ENCODE measurements at regions not wholly inside any gene's neighbourhood (a gene's known extent, or its start where the extent isn't known, plus 50 kb on each side); places are given as distances from the start of the nearest gene placed in this dataset.

DNA sequence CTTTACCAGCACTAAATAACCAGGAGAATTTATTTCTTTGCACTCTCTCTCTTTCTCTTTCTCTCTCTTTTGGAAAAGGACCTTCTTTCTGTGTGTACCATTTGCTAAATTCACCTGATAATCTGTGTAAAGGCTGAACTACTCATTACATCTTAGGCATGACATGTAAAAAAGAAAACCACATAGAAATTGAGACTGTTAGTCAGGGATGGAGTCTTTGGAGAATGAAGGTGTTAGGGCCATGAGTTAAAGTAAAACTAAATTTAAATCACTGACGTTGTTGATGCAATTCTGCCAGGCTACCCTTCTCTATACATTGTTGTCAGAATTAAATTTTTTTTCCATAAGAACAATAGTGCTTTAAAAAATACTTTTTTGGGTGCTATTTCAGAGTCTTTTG, 263.3 kb downstream of the PTEN start:
- no peak for TF ChIP-seq GATA1 (IDR thresholded peaks at IDR 0.05; ENCODE audit: low read depth, low read length)
- TF ChIP-seq POLR2A (IDR thresholded peaks at IDR 0.05; ENCODE audit: low read length): no peak
- no peak for DNase-seq

DNA sequence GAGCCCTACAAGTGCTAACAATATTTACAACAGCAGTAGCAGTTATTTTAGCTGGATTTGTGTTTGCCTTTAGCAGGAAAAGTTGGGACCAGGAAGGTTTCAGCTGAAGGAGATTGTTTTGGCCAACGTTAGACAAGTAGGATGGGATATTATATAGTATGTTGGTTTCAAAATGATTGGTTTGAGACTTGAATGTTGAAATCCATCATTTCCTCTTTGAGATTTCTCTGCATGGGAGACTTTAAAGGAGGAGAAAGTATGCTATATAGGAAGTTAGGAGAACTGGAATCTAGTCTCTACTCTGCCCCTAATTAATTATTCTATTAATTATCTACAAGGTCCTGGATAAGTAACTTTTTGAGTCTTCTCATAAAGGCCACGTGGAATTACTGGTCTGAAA, 263.8 kb downstream of the PTEN start:
- TF ChIP-seq POLR2A (IDR thresholded peaks at IDR 0.05; ENCODE audit: low read length) (no peak), GATA1 (IDR thresholded peaks at IDR 0.05; ENCODE audit: low read depth, low read length) (no peak)
- no peak for DNase-seq

DNA sequence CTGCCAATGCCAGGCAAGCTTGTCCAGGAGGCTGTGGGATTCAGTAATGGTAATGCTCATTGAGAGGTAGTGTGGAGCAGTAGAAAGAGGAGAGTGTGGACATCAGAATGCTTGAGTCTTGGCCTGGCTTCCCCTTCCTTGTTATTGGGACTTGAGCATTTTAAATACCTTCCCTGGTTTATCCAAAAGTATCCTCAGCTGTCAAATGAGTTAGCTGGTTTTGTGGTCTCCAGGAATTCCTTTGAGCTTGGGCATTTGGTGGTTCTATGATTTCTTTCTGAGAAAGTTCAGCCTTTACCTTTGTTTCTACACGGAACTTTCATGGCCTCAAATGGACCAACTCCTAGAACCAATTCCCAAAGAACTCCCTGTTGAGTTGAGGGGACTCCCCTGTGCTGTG, 264.3 kb downstream of the PTEN start:
- DNase-seq: no peak
- TF ChIP-seq POLR2A (IDR thresholded peaks at IDR 0.05; ENCODE audit: low read length) (no peak), GATA1 (IDR thresholded peaks at IDR 0.05; ENCODE audit: low read depth, low read length) (no peak)

DNA sequence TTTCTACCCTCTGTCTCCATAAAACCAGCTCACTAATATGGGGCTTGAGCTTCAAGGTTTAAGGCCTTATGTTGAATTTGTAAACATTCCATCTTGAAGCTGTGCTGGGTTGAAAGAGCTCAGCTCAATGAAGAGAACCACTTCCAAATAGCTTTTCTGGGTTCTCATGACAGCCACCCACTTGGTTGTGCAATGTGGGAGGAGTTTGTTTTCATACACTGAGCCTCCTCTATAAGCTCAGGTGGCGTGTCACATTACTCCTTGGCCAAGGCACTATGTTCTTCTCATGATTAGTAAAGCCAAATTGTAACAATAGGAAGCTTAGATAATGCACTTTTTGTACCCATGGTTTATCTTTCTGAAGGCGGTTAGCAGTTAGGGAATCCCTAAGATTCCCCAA, 265.6 kb downstream of the PTEN start:
- no peak for TF ChIP-seq POLR2A (IDR thresholded peaks at IDR 0.05; ENCODE audit: low read length)
- no peak for TF ChIP-seq GATA1 (IDR thresholded peaks at IDR 0.05; ENCODE audit: low read depth, low read length)
- no peak for DNase-seq

DNA sequence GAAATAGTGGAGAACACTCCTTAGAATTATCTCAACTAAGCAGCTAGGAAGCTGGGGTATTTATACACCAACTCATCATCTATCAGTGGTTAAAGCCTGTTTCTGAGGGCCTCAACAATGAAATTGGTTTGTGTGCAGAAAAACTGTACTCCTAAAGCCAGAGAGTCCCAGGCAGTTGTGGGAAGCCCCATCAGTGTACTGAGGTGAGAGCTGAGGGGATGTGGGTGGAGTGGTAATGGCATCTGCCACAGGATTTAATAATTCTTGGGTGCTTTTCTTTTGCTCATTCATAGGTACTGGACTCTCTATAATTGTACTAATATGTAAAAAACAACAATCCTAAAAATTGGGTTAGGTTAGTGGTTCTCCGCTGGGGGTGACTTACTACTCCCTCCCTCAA, 267.5 kb downstream of the PTEN start:
- TF ChIP-seq POLR2A (IDR thresholded peaks at IDR 0.05; ENCODE audit: low read length): no peak
- no peak for TF ChIP-seq GATA1 (IDR thresholded peaks at IDR 0.05; ENCODE audit: low read depth, low read length)
- no peak for DNase-seq

DNA sequence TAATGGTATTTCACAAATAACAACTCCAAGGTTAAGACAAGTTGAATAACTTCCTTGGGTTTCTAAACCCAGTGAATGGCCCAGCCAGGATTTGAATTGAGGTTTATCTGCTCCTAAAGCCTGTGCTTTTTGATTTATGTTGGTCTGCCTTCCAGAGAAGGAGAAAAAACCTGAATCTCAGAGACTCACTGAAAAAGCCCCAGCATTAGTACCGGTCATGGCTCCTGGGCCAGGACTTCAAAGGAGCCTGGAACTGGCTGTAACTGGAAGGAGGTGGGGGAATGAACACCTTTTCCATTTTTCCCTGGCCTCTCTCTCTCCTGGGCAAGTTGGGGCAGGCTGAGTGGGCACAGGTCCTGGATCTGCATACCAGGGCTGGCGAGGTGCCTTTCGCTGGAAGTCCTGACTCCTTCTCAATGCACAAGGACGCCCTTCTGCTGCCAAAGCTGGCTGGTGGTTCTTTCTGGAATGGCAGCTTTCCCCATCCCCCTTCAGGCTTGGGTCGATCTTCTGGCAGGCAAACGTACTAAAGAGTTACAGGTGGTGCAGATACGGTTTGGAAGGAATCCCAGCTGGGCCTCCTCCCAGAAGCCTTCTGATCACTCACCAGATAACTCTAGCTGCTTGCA, 268.2 kb downstream of the PTEN start:
- TF ChIP-seq GATA1 (IDR thresholded peaks at IDR 0.05; ENCODE audit: low read depth, low read length) (no peak), POLR2A (IDR thresholded peaks at IDR 0.05; ENCODE audit: low read length) (no peak)
- no peak for DNase-seq

DNA sequence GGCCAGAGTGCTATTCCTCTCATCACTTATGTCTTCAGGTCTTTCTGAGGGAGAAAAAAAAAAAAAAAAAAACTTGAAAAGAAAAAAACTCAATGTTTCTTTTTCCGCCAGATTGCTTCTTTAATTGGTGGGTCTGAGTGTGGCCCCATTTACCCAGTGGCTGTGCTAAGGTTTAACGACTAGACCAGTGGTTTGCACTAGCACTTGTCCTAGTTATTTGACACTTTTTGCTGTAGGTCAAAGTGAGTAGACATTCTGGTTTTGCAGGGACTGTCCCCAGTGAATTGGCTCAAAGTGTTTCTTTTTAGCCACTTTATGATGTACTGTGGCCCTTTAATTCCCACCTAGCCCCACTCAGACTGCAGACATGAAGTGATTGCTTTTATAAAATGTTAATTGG, 273.3 kb downstream of the PTEN start:
- TF ChIP-seq GATA1 (IDR thresholded peaks at IDR 0.05; ENCODE audit: low read depth, low read length) (no peak), POLR2A (IDR thresholded peaks at IDR 0.05; ENCODE audit: low read length) (no peak)

DNA sequence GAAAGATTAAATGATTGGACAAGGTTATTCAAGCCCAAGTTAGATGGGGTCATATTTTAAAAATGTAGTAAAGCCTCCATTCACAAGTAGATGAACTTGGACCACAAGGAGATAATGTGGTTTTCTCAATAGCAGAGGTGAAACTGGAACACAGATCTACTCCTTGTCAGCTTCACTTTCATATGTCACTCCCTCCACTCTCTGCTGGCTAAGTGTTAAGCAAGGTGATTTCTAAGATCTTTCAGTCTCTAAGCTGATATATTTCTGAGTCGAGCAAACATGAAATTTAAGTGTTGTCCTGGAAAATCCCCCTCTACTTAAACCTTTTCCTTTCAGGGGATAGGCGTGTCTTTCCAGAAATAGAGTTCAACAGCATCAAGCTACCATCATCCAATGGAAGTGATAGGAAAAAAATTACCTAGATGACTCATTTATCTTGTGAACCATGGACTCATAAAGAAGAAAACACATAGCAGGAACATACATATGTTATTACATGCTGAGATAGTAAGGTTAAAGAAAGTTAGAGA, 275.0 kb downstream of the PTEN start:
- TF ChIP-seq GATA1 (IDR thresholded peaks at IDR 0.05; ENCODE audit: low read depth, low read length): no peak
- TF ChIP-seq POLR2A (IDR thresholded peaks at IDR 0.05; ENCODE audit: low read length): no peak
- no peak for DNase-seq

More for the DNA sequence above, 273.3 kb downstream of the PTEN start:
- no peak for DNase-seq

DNA sequence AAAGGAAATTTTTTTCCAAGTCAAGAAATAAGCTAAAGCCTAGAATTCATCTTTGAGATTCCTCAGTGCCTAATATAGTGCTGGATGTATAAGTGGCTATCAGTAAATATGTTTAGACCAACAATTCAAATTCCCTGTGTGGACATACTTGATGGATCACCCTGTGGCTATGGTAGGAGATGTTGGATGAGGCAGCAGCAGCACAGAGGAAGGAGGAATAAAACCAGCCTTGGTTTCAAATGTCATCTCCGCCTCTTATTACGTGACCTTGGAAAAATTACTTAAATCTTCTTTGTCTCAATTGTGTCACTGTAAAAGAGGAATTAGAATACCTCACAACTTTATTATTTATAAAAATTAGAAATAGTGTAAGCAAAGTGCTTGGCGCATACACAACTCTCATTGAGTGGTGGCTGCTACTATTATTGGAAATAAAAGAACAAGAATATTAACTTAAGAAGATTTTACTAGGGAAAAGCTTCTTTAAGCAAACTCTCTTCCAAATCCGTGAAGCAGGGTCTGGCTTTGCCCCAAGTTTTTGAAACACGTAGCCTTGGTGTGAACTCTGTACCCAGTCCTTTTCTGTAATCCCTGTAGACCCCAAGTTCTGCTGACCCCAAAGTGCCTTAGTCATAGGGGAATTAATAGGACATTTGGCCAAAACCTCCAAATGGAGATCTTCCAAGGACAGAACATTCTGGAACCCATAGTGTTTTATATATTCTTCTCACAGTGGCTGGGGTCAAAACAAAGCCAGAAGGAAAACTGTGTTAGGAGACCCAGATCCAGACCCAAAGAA, 283.8 kb downstream of the PTEN start:
- TF ChIP-seq GATA1 (IDR thresholded peaks at IDR 0.05; ENCODE audit: low read depth, low read length) (no peak), POLR2A (IDR thresholded peaks at IDR 0.05; ENCODE audit: low read length) (no peak)
- DNase-seq: no peak

DNA sequence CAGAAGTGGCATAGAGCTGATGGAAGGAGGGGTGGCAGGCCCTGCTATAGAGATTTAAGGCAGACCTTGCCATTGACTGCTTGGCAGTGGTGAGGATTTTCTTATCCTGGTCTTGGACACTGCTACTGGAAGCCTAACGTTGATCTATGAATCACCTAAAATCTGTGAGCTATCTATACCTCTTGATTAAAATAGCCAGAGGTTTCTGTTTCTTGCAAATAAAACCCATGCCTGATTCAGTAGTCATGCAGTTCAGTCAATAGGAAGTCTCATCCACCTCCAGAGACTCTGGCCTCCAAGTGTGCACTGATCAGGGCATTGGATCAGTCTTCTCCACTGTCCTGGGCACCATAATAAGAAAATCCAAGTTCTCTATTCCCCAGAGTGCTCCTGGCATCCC, 286.5 kb downstream of the PTEN start:
- TF ChIP-seq POLR2A (IDR thresholded peaks at IDR 0.05; ENCODE audit: low read length): no peak
- no peak for TF ChIP-seq GATA1 (IDR thresholded peaks at IDR 0.05; ENCODE audit: low read depth, low read length)

DNA sequence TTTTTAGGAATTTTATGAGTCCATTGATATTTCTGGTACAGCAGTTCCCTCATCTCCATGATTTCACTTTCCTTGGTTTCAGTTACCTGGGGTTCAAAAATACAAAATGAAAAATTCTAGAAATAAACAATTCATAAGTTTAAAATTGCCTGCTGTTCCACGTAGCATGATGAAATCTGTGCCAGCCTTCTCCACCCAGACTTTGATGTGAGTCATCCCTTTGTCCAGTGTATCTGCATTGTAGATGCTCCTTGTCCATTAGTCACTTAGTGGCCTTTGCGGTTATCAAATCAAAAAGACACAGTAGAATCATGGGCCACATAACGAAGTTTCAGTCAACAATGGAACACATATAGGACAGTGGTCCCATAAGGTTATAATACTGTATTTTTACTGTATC, 286.9 kb downstream of the PTEN start:
- no peak for DNase-seq
- no peak for TF ChIP-seq POLR2A (IDR thresholded peaks at IDR 0.05; ENCODE audit: low read length)
- TF ChIP-seq GATA1 (IDR thresholded peaks at IDR 0.05; ENCODE audit: low read depth, low read length): no peak

More for the DNA sequence above, 286.5 kb downstream of the PTEN start:
- no peak for DNase-seq

DNA sequence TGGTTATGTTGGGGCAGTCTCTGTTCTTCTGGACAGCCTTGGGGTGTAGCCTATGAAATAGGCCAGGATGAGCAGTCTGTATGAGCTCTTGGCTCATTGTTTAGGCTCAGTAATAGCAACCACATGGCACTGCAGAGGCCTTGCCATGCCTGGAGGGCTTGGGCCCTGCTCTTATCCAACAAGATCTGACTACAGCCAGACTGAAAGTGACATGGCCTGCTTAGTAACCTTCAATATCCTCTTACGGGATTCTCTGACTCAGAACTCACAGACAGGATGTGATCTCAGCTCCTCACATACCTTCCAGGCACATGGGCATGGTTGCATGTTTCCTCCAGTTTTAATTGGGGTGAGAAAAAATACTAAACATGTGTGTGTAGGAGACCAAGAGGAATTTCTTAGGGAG, 289.3 kb downstream of the PTEN start:
- DNase-seq: no peak
- TF ChIP-seq GATA1 (IDR thresholded peaks at IDR 0.05; ENCODE audit: low read depth, low read length): no peak
- no peak for TF ChIP-seq POLR2A (IDR thresholded peaks at IDR 0.05; ENCODE audit: low read length)

DNA sequence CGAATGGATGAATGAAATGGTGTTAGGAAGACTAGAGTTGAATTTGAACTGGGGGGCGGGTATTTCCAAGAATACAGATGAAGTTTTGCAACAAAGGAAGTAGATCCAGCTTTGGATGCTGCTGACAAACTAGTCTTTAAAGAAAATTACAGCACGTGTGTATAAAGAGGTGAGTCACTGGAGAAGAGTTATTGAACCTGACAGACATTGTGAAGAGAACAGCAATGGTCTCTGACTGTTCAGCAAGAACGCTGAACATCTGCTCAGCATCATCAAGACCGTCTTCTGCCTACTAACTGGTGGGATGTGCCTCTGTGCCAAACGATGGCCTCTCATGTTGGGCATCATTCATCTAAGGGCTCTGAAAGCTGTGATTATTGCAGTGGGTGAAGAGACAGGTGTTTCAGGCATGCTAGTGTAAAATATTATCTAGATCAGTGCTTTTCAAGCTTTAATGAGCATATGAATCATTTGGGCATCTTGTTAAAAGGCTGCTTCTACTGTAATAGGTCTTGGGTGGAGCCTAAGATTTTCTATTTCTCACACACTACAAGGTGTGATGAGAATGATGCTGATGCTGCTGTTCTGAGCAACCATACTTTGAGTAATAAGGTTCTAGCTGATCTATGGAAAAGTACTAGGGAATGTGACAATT, 291.3 kb downstream of the PTEN start:
- no peak for TF ChIP-seq GATA1 (IDR thresholded peaks at IDR 0.05; ENCODE audit: low read depth, low read length)
- no peak for TF ChIP-seq POLR2A (IDR thresholded peaks at IDR 0.05; ENCODE audit: low read length)
- no peak for DNase-seq

DNA sequence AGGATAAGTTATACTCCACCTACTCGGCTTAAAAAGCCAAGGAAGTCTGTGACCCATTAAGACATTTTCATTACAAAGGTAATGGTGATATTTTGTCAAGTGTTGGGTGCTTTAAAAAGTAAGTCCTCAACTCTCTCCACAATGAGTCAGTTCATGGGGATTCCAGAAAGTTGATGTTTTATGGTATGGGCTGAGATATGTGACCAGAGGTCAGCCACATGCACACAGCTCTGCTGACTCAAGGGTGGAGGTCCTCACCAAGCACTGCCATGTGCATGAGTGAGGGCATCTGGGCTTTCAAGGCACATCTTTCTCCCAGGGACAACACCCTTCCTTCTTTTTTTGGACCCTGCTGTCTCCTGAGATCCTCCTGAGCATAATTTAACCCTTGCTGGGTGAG, 292.9 kb downstream of the PTEN start:
- no peak for DNase-seq
- TF ChIP-seq GATA1 (IDR thresholded peaks at IDR 0.05; ENCODE audit: low read depth, low read length) (no peak), POLR2A (IDR thresholded peaks at IDR 0.05; ENCODE audit: low read length) (no peak)

All from erythroblast (primary cell).